Thymus (tissue), 11 donors: ENCODE measurements at regions not wholly inside any gene's neighbourhood (a gene's known extent, or its start where the extent isn't known, plus 50 kb on each side); places are given as distances from the start of the nearest gene placed in this dataset.

ENCODE experiments used
- DNase-seq, 9 donors: peaks; one replicate each; pipeline ENCODE4 v3.0.0-alpha.2; 2013; ENCODE audit warnings: low spot score in 9 of 9, low read depth in 6 of 9, missing footprints in 1 of 9
- H3K27ac ChIP-seq, 2 donors: one replicate each; pipeline ENCODE4 v1.5.1; 2013; ENCODE audit warnings: control low read depth in 1 of 2, low read depth in 1 of 2, low read length in 1 of 2, mild to moderate bottlenecking in 1 of 2, moderate library complexity in 1 of 2
- H3K27me3 ChIP-seq, 2 donors: one replicate each; pipeline ENCODE4 v1.5.1; 2013; ENCODE audit warnings: low read length in 1 of 2; ENCODE audit not compliant: control insufficient read depth in 2 of 2, insufficient read depth in 1 of 2
- H3K36me3 ChIP-seq, 2 donors: one replicate each; pipeline ENCODE4 v1.5.1; 2013; ENCODE audit warnings: low read length in 1 of 2, mild to moderate bottlenecking in 1 of 2, moderate library complexity in 1 of 2; ENCODE audit not compliant: control insufficient read depth in 2 of 2, insufficient read depth in 2 of 2
- H3K4me1 ChIP-seq, 2 donors: one replicate each; pipeline ENCODE4 v1.5.1; 2013; ENCODE audit warnings: low read length in 2 of 2; ENCODE audit not compliant: control insufficient read depth in 2 of 2, insufficient read depth in 2 of 2
- H3K4me3 ChIP-seq, 2 donors: one replicate each; pipeline ENCODE4 v1.5.1; 2013; ENCODE audit warnings: low read length in 2 of 2, control low read depth in 1 of 2, mild to moderate bottlenecking in 1 of 2
- H3K9me3 ChIP-seq, 2 donors: one replicate each; pipeline ENCODE4 v1.5.1; 2013; ENCODE audit warnings: low read length in 1 of 2, mild to moderate bottlenecking in 1 of 2; ENCODE audit not compliant: control insufficient read depth in 2 of 2, insufficient read depth in 1 of 2
- WGBS: extraction: QIAGEN DNeasy Blood & Tissue Kit; methylation state at CpG from one replicate; pipeline ENCODE4 v1.1.7; 2013; 5-methylcytosine and 5-hydroxymethylcytosine counted together
- donor health status: healthy.

DNA sequence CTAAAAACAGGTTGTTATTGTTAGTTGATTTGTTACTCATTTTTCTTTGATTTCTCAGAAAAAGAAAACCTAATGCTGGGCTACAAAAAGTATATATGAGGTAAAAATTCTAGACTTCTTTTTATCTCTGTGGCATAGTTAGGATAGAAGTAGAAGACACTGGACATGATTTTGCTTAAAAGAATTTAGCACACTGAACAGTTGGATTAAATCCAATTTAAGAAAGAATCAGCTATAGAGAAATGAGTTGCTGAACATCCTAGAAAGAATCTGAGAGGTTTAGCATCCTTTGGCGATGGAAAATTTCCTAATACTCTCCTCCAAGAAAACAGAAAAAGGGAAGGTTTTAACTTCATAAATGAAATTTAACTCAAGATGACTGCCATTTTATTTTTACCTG, 259.7 kb downstream of the TBL1XR1 start:
- 97% methylated on average over 1 of the region's 1 CpG for WGBS
- no peaks in the 10 kb centered on the region for H3K27me3 ChIP-seq
- H3K4me3 ChIP-seq: no peak overlapping the region
- H3K27ac ChIP-seq: no peak overlapping the region
- no peaks in the 10 kb centered on the region for H3K36me3 ChIP-seq
- H3K4me1 ChIP-seq: no peaks in the 10 kb centered on the region
- no peaks in the 10 kb centered on the region for H3K9me3 ChIP-seq
- no peak for DNase-seq

- Histone ChIP-seq H3K9me3 (no peaks in the 10 kb centered on the region), H3K4me1 (no peaks in the 10 kb centered on the region), H3K27ac (no peak overlapping the region), H3K27me3 (no peaks in the 10 kb centered on the region), H3K4me3 (no peak overlapping the region), H3K36me3 (no peaks in the 10 kb centered on the region)
- WGBS: 98% methylated on average over 2 of the region's 2 CpGs
- no peak for DNase-seq
These were observed 261.9 kb downstream of the TBL1XR1 start for GRCh38 chr3:176935194-176935888.

DNA sequence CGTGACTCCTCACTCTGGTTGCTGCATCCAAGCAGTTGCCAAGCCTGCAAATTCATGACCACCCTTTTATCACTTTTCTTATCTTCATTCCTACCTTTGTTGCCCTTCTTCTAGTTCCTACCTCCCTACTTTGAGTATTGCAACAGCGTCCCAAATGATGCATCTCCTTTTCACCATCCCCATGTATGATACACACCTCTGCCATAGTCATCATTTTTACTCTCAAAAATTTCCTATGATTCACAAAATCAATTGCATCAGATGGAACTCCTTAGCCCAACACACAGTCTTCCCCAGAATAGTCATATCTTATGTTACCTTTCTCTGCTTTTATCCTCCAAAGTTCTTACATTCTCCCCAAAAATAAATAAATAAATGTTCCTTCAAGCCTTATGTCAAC, 262.6 kb downstream of the TBL1XR1 start:
- DNase-seq: no peak
- H3K27me3 ChIP-seq: no peaks in the 10 kb centered on the region
- 98% methylated on average over 2 of the region's 2 CpGs for whole genome bisulfite sequencing
- H3K27ac ChIP-seq: no peak overlapping the region
- no peak overlapping the region for H3K4me3 ChIP-seq
- no peaks in the 10 kb centered on the region for H3K4me1 ChIP-seq
- H3K36me3 ChIP-seq: no peaks in the 10 kb centered on the region
- H3K9me3 ChIP-seq: no peaks in the 10 kb centered on the region

- Histone ChIP-seq H3K36me3 (no peaks in the 10 kb centered on the region), H3K27me3 (no peaks in the 10 kb centered on the region), H3K27ac (no peak overlapping the region), H3K4me3 (no peak overlapping the region), H3K4me1 (no peaks in the 10 kb centered on the region), H3K9me3 (no peaks in the 10 kb centered on the region)
- 82% methylated on average over 8 of the region's 8 CpGs for WGBS
- no peak for DNase-seq
These were observed 263.6 kb downstream of the TBL1XR1 start for GRCh38 chr3:176933704-176934103.

GRCh38 chr3:176932433-176932832, 264.8 kb downstream of the TBL1XR1 start:
- Histone ChIP-seq H3K4me3 (no peak overlapping the region), H3K9me3 (no peaks in the 10 kb centered on the region), H3K36me3 (no peaks in the 10 kb centered on the region), H3K4me1 (no peaks in the 10 kb centered on the region), H3K27ac (no peak overlapping the region), H3K27me3 (no peaks in the 10 kb centered on the region)
- DNase-seq: no peak
- WGBS: 96% methylated on average over 3 of the region's 3 CpGs

DNA sequence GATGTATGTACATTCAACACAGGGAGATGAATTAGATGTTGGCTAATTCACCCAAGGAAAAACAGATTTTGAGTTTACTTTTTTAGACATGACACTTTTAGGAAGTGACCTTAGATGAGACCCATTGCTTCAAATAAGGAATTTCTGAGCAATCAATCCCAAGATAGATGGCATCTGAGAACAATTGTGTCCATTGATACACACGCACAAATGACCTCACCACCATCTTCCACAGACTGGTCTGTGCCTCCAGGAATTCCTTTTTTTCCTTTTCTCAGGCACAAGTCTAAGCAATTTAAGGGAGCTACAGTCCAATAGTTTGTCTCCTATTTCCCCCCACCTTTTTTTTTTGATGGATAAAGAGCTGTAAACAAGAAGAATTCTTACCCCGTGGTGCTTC, 265.3 kb downstream of the TBL1XR1 start:
- DNase-seq: no peak
- Histone ChIP-seq H3K27me3 (no peaks in the 10 kb centered on the region), H3K4me1 (no peaks in the 10 kb centered on the region), H3K36me3 (no peaks in the 10 kb centered on the region), H3K4me3 (no peak overlapping the region), H3K27ac (no peak overlapping the region), H3K9me3 (no peaks in the 10 kb centered on the region)
- WGBS: 97% methylated on average over 2 of the region's 2 CpGs

- no peak overlapping the region for H3K27ac ChIP-seq
- H3K4me1 ChIP-seq: no peaks in the 10 kb centered on the region
- DNase-seq: no peak
- H3K9me3 ChIP-seq: no peaks in the 10 kb centered on the region
- H3K4me3 ChIP-seq: no peak overlapping the region
- no peaks in the 10 kb centered on the region for H3K27me3 ChIP-seq
- H3K36me3 ChIP-seq: no peaks in the 10 kb centered on the region
These were observed 266.3 kb downstream of the TBL1XR1 start for GRCh38 chr3:176930942-176931341.

DNA sequence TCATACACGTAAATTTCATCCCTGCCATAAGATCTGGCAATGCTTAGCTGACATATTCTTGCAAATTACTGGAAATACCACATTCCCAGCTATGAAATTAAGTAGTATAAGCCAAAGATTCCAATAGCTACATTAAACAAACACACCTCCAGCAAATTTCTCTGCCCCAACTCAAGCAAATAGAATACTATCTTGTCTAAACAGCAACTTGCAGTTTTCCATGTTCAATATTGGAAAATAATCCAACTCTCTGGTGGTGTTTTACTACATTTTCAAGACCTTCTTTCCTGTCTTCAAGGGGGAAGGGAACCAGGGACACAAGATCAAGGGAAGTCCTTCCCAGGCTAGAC, 268.7 kb downstream of the TBL1XR1 start:
- H3K27me3 ChIP-seq: no peaks in the 10 kb centered on the region
- no peaks in the 10 kb centered on the region for H3K36me3 ChIP-seq
- H3K27ac ChIP-seq: no peak overlapping the region
- H3K4me3 ChIP-seq: no peak overlapping the region
- no peaks in the 10 kb centered on the region for H3K4me1 ChIP-seq
- WGBS: 92% methylated on average over 1 of the region's 1 CpG
- H3K9me3 ChIP-seq: no peaks in the 10 kb centered on the region
- DNase-seq: no peak

GRCh38 chr3:176927706-176928581, 269.3 kb downstream of the TBL1XR1 start:
- no peak overlapping the region for H3K27ac ChIP-seq
- H3K4me3 ChIP-seq: no peak overlapping the region
- H3K27me3 ChIP-seq: no peaks in the 10 kb centered on the region
- WGBS: 96% methylated on average over 3 of the region's 3 CpGs
- no peaks in the 10 kb centered on the region for H3K36me3 ChIP-seq
- no peaks in the 10 kb centered on the region for H3K4me1 ChIP-seq
- no peaks in the 10 kb centered on the region for H3K9me3 ChIP-seq
- DNase-seq: no peak
